ENCODE measurements at regions not wholly inside any gene's neighbourhood (a gene's known extent, or its start where the extent isn't known, plus 50 kb on each side); places are given as distances from the start of the nearest gene placed in this dataset.

DNA sequence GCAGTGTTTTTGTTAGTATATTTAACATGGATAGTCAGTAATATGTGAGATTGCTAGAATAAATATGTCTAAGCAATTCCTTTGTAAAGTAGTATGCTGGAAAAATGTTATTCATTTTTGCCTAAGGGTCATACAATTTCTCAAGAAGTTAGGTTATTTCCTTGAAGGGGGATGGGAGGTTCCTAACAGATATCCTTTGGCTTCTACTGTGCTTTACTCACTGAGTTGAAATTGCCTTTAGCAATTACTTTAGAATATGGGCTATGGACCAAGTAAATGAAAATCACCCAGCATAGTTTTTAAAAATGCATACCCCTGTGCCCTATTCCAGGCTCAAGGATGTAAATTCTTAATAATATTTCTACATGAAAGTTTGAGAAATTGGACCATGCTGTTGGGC lies 1386.4 kb upstream of the SLC39A10 start:
- no peak overlapping the region for H3K4me3 ChIP-seq (ENCODE audit: low read depth, low read length)
- no peak for TF ChIP-seq CTCF (conservative IDR thresholded peaks at IDR 0.05; ENCODE audit: low read depth, low read length)
- no peak for DNase-seq (ENCODE audit: low read depth)

GRCh38 chr2:194264586-194264985 lies 1392.4 kb upstream of the SLC39A10 start:
- H3K4me3 ChIP-seq (ENCODE audit: low read depth, low read length) = no peak overlapping the region
- TF ChIP-seq CTCF (conservative IDR thresholded peaks at IDR 0.05; ENCODE audit: low read depth, low read length) = no peak
- DNase-seq (ENCODE audit: low read depth) = no peak

- DNase-seq (ENCODE audit: low read depth) = no peak
- H3K4me3 ChIP-seq (ENCODE audit: low read depth, low read length) = no peak overlapping the region
- TF ChIP-seq CTCF (conservative IDR thresholded peaks at IDR 0.05; ENCODE audit: low read depth, low read length) = no peak
Observed at GRCh38 chr2:194260185-194260584, 1396.8 kb upstream of the SLC39A10 start.

DNA sequence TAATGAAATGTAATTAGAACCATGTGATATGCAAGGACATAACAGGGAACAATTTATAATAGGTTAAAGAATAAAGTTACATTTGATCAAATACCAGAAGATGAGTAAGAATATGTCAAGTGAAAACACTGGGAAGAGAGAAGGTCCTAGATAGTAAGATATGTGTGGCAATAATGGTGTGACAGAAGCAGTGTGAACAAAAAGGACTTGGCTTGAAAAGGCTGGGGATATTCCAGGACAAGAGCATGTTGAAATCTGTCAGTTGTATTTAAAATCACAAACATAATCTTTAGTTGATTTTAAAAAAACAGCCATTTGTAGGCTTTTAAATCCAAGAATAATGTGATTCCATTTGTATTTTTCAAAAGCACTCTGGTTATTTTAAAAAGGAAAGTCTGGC lies 1399.9 kb upstream of the SLC39A10 start:
- no peak overlapping the region for H3K4me3 ChIP-seq (ENCODE audit: low read depth, low read length)
- TF ChIP-seq CTCF (conservative IDR thresholded peaks at IDR 0.05; ENCODE audit: low read depth, low read length) = no peak
- no peak for DNase-seq (ENCODE audit: low read depth)

DNA sequence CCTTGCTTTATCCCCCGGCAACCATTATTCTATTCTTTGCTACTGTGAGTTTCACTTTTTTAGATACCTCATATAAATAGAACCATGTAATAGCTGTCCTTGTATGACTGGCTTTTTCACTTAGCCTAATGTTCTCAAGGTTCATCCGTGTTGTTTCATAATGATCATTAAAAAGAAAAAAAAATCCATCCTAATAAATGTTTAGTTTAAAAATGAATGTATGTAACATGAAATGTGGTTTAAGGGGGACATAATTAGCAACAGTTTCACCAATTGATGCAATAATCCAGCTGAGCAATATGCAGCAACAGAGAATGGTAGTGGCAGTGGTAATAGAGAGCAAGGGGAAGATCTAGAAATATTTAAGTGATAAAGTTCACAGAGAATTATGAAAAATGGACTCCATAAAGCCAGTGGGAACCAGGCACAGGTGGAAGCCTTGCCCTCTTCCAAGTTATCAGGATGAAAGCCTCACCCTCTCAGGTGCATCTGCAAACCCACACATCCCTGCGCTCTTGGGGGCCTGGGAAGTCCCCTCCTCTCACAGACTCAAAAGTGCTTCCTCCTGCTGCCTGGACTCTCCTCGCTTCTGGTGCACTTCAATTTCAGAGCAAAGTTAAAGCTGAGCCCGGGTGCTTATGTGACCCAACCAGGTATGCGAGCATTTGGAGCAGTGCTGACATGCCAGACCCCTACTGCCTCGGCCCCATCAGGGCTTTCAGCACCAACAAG lies 1403.3 kb upstream of the SLC39A10 start:
- TF ChIP-seq CTCF (conservative IDR thresholded peaks at IDR 0.05; ENCODE audit: low read depth, low read length) = no peak

DNA sequence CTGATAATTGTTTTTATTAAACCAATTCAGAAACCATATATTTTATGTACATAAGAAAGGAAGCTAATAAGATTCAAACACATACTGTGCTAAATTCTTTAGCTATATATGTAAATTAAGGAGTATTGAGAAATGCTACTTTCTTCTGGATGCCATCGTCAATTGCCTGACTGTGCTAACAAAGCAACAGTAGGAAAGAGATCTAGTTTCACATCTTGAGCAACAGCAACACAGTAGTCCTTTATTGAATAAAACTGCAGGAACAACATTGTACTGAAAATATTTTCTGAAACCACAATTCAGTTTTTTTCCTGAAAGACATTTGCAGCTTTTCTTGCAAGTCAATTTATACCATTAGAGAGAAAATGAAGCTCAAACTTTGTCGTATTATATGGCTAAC lies 1404.9 kb upstream of the SLC39A10 start:
- DNase-seq (ENCODE audit: low read depth) = peak; percentile 0
- H3K4me3 ChIP-seq (ENCODE audit: low read depth, low read length) = no peak overlapping the region
- no peak for TF ChIP-seq CTCF (conservative IDR thresholded peaks at IDR 0.05; ENCODE audit: low read depth, low read length)

More for the DNA sequence above, 1403.3 kb upstream of the SLC39A10 start:
- no peak overlapping the region for H3K4me3 ChIP-seq (ENCODE audit: low read depth, low read length)
- no peak for DNase-seq (ENCODE audit: low read depth)

DNA sequence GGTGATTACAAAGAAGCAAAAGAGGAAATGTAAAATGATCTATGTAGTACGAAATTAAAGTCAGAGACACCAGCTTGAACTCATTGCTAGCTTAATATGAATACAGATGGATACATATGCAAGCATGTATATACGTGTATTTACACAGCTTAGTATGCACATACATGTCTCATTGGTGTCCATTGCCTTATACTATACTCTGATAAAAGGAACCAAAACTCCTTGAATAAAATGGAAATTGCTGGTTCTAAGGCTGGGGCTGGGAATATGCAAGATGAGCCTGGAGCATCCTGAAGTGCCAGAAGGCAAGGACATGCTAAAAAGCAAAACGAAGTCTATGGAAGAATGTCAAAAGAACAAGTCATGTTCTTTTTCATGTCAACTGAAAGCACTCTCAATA lies 1424.4 kb upstream of the SLC39A10 start:
- no peak for DNase-seq (ENCODE audit: low read depth)
- TF ChIP-seq CTCF (conservative IDR thresholded peaks at IDR 0.05; ENCODE audit: low read depth, low read length) = no peak
- H3K4me3 ChIP-seq (ENCODE audit: low read depth, low read length) = no peak overlapping the region

Data from choroid plexus epithelial cell (primary cell).